ENCODE measurements at regions not wholly inside any gene's neighbourhood (a gene's known extent, or its start where the extent isn't known, plus 50 kb on each side); places are given as distances from the start of the nearest gene placed in this dataset.
"Not testable (repeated sequence)": the region's sequence is repeated elsewhere in the genome, so short reads cannot be mapped to it uniquely, and the experiment has no call there.

DNA sequence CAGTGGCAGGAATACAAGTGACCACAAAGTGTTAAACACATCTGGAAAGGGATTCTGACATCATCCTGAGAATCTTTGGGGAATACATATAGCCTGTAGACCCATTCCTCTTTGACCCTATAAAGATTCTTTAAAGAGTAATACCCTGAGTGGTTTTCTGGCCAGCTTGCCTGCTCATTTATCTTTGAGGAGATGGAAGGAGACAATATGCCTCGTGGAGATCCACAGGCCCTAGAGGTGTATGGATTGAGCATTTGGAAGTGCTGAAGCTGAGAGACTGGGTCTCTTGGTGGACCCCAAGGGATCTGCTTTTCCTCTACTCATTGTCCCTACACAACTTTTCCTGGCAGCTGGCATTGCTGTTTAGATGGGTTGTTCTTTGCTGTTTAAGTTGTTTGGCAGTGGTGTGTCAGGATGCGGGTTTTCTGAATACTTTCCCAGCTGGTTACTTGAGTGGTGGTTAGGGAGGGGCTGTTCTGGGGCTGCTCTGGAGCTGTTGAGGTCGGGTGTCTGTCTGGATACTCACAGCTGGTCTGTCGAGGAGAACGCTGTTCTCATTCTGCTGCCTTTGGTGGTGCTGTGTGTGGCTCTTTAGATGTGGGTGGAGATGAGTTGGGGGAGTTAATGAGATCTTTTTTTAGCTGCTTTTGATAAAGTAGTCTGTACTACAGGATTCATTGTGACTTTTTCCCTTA lies 50.1 kb upstream of the FAM72C start:
- H3K36me3 ChIP-seq (ENCODE audit: control insufficient read depth, insufficient read depth, low read length); H3K27ac ChIP-seq (ENCODE audit: low read depth, low read length, severe bottlenecking); H3K4me1 ChIP-seq (ENCODE audit: control insufficient read depth, insufficient read depth, low read length, poor library complexity, severe bottlenecking); H3K4me3 ChIP-seq (ENCODE audit: extremely low read depth, insufficient read depth, low read length, poor library complexity, severe bottlenecking); H3K9me3 ChIP-seq (ENCODE audit: control insufficient read depth, low read length): not testable (repeated sequence)
- WGBS, 2 experiments (ENCODE audit: insufficient coverage in 2 of 2): no CpG with 5 or more reads among the region's 5 CpGs
